Retina (tissue), 1 donor: ENCODE measurements at regions not wholly inside any gene's neighbourhood (a gene's known extent, or its start where the extent isn't known, plus 50 kb on each side); places are given as distances from the start of the nearest gene placed in this dataset.
"Not testable (repeated sequence)": the region's sequence is repeated elsewhere in the genome, so short reads cannot be mapped to it uniquely, and the experiment has no call there.

Source experiments
- DNase-seq: peaks from one replicate; pipeline ENCODE4 v3.0.0-alpha.2; 2016

GRCh38 chrX:52585892-52586291 is 68.8 kb downstream of the SSX7 start:
- no peak for DNase-seq

DNA sequence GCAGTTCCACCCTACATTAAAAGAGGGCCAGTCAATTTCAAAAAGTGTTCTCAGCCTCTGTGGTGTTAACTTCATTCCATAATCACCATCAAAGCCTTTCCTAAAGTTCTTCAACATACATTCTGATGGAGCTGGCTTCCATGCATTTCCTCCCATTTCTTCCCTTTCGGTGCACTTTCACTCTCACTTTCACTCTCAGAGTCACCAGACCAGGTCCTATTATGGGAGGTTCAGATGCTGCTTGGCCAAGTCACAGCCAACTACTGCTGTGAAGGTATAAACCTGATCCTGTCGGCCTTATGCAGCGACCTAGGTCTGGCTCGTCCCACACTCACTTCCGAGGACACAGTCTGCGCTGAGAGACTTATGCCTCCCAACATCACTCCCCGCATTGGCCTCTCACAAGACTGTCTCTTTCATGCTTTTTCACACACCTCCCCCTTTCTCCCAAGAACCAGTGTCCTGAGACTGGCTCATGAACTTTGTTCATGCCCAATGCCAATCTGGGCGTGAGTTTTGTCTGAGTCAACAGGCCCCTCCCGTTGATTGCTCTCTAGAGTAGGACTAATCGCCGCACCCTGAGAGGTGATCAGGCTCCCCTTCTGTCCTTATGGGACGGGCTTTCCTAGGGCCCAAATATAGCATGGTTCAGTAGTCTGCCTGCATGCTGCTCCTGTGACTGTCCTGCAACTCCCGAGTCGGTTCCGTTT is 60.8 kb upstream of the XAGE1B start:
- no peak for DNase-seq

DNA sequence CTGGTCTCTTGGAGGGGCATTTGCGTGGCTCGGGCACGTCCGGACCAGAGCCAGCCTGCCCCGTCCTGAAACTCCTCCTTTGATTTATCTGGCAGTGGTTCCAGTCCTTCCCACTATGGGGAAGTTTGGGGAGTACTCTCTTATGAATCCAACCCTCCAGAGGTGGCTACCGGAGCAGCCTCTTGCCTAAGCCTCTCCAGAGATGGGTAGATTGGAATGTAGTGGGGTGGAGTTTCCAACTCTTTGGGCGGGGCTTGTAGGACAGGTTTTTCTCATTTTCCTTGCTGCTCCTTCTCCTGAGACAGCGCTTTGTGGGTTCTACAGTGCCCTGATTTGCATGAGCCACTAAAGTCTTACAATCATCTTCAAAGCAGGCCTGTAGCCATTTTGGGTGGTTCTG is 60.1 kb upstream of the XAGE1B start:
- no peak for DNase-seq

GRCh38 chrX:52576474-52576873 is 59.6 kb upstream of the XAGE1B start:
- no peak for DNase-seq

DNA sequence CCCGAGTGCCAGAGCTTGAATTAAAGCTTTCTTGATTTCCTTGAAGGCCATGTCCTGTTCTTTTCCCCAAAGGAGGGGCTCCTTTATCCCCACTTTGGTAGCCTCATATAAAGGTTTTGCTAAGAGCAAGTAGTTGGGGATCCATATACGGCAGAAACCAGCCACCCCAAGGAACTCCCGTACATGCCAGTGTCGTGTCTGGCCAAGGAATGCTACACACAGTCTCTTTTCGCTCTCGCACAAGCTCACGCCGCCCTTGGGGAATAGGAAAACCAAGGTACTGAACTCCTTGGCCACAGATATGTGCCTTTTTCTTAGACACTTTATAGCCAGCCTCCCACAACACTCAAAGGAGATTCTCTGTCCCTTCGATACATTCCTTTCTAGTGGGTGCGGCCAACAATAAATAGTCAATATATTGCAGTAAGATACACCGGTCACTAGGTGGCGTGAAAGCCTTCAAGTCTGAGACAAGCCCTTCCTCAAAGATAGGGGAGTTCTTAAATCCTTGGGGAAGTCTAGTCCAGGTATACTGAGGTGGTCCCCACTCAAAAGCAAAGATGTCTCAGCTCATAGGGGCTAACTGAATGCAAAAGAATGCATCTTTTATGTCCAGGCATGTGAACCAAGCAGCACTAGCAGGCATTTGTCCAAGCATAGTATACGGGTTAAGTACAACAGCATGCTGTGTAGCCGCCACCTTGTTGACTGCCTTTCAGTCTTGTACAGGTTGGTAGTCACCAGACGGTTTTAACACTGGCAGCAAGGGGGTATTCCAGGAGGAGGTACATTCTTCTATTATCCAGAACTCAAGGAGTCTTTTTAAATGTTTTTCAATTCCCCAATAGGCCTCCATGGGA is 57.8 kb upstream of the XAGE1B start:
- peak; percentile 60 for DNase-seq

DNA sequence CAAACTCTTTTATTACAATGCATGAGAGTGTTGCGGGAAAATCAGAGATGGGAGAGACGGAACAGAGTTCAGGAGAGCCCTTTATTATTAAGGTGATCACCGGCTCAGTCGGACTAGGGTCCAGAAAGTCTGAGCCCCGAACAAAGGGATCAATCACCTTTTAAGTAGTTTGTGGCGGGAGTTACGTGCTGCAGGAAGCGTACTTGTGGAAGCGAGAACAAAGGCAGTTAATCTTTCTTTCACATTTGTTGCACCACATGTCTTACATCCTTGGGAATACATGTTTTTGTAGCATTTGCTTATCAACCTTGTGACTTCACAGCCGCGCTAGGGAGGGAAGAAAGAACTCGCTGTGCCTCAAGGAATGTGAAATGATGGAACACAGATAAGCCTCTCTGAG is 51.3 kb upstream of the XAGE1B start:
- not testable (repeated sequence) for DNase-seq
